Omental fat pad (tissue), 3 donors: ENCODE measurements at regions not wholly inside any gene's neighbourhood (a gene's known extent, or its start where the extent isn't known, plus 50 kb on each side); places are given as distances from the start of the nearest gene placed in this dataset.
"Not testable (repeated sequence)": the region's sequence is repeated elsewhere in the genome, so short reads cannot be mapped to it uniquely, and the experiment has no call there.

ENCODE experiments used
- ATAC-seq: fragments of 150-250 bp; one replicate; pipeline ENCODE4 v1.9.1; 2016; ENCODE audit warnings: mild to moderate bottlenecking, moderate library complexity; ENCODE audit not compliant: low FRiP score
- DNase-seq: peaks from one replicate; pipeline ENCODE4 v3.0.0-alpha.2; 2019; ENCODE audit warnings: low spot score
- CTCF ChIP-seq, 3 donors: fragments of 450-650 bp; IDR thresholded peaks; one replicate each; pipeline ENCODE4 v1.5.1; 2016 to 2017; ENCODE audit warnings: antibody characterized with exemption in 3 of 3, mild to moderate bottlenecking in 3 of 3, moderate library complexity in 2 of 3

- DNase-seq (no peak), ATAC-seq (no peak)
- TF ChIP-seq CTCF (IDR thresholded peaks at IDR 0.05) = no peak
These were observed 108.5 kb downstream of the KCNK1 start for GRCh38 chr1:233722212-233722979.

DNA sequence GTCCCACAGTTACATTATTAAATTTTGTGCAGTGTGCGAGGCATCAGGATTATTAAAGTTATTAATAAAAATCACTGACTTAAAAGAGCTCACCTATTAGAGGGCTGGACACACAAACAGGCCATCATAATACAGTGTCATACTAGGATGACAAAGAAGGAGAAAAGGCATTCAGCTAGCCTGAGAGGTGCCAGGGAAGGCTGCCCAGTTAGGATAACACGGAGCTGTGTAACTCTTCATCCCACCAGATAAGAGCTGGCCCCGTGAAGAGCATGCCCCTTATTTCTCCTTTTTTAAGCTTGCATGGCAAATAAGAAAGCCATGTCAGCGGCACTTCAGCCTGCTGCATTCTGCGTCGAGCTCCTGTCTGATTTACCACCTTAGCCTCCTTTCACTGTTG, 109.5 kb downstream of the KCNK1 start:
- TF ChIP-seq CTCF (IDR thresholded peaks at IDR 0.05) = no peak
- ATAC-seq (no peak), DNase-seq (no peak)

- not testable (repeated sequence) for ATAC-seq, DNase-seq
These were observed 110.3 kb downstream of the KCNK1 start for GRCh38 chr1:233724131-233724631.

- ATAC-seq = no peak
- no peak for DNase-seq
- TF ChIP-seq CTCF (IDR thresholded peaks at IDR 0.05) = no peak
These were observed 111.5 kb downstream of the KCNK1 start for GRCh38 chr1:233725423-233725822.

DNA sequence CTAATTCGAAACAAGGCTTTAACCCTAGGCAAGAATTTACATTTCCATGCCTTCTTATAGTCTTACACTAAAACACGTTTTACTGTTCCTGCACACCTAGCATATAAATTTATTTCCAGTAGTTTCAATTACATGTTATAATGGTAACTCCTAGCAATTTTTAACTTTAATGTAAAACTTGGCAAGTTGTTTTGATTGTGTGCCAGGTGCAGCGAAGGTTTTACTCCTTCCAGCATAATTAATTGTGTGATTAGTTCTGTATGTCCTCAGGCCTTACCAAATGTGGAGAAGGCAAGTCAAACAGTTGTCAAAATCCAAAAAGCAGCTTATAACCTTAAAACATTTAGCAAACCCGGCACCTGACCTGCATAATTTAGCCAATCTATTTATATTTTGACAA, 114.8 kb downstream of the KCNK1 start:
- DNase-seq = no peak
- ATAC-seq = no peak
- TF ChIP-seq CTCF (IDR thresholded peaks at IDR 0.05) = no peak

- no peak for ATAC-seq
- TF ChIP-seq CTCF (IDR thresholded peaks at IDR 0.05) = no peak
- no peak for DNase-seq
These were observed 116.5 kb downstream of the KCNK1 start for GRCh38 chr1:233730380-233730779.

DNA sequence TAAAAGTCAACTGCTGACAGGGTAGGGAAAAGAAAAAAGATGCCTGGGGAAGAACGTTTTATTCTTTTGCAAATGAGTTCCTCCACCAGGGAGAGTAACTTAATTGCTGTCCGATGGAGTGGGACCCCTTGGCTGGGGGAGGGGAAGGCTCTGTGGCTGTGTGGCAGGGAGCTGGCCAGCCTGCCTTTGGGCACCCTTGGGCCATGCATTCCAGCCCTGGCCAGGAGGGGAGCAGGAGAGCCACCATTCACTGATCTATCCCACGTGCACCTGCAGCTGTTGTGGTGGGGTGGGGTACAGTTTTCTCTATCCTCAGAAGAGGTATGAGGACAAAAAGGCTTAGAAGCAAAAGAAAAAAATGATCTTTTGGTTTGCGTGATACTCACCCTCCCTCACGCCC, 116.9 kb downstream of the KCNK1 start:
- DNase-seq (no peak), ATAC-seq (no peak)
- no peak for TF ChIP-seq CTCF (IDR thresholded peaks at IDR 0.05)
